SW 1271 (cell line): ENCODE measurements at regions not wholly inside any gene's neighbourhood (a gene's known extent, or its start where the extent isn't known, plus 50 kb on each side); places are given as distances from the start of the nearest gene placed in this dataset.
"Not testable (repeated sequence)": the region's sequence is repeated elsewhere in the genome, so short reads cannot be mapped to it uniquely, and the experiment has no call there.

ENCODE experiments used
- DNase-seq, 2 experiments: peaks; one replicate each; lab custom pipeline; 2025; lab: John Stamatoyannopoulos, UW

DNA sequence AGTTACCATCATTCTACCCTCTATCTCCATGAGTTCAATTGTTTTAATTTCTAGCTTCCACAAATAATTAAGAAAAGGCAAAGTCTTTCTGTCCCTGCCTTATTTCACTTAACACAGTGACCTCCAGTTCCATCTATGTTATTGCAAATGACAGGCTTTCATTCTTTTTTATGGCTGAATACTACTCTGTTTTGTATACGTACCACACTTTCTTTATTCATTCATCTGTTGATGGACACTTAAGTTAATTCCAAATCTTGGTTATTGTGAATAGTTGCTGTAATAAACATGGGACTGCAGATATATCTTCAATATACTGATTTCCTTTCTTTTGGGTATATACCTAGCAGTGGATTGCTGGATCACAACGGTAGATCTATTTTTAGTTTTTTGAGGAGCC lies 314.1 kb downstream of the SV2B start:
- DNase-seq = no peak

GRCh38 chr15:91415258-91415657 lies 315.2 kb downstream of the SV2B start:
- not testable (repeated sequence) for DNase-seq

- no peak for DNase-seq
These were observed 320.6 kb downstream of the SV2B start for GRCh38 chr15:91420689-91421088.

- DNase-seq = no peak
These were observed 322.7 kb downstream of the SV2B start for GRCh38 chr15:91422797-91423196.

DNA sequence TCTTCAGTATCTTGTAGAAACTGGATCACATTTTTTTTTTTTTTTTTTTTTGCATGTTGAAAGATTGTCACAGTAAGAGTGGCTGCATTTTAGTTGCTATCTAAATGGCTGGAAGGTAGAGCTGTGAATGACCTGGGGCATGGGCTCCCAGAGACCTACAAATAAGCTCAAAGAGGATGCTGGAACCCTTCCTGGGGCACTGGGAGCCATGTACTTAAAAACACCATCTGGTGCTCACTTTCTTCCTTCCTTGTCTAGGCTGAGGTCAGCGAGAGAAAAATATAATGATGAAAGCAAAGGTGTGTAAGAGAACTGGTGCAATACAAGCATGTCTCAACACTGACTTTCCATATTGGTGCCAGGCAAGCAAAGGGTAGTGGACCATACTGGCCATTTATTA lies 323.9 kb downstream of the SV2B start:
- DNase-seq = no peak

GRCh38 chr15:91426412-91426811 lies 326.4 kb downstream of the SV2B start:
- no peak for DNase-seq

DNA sequence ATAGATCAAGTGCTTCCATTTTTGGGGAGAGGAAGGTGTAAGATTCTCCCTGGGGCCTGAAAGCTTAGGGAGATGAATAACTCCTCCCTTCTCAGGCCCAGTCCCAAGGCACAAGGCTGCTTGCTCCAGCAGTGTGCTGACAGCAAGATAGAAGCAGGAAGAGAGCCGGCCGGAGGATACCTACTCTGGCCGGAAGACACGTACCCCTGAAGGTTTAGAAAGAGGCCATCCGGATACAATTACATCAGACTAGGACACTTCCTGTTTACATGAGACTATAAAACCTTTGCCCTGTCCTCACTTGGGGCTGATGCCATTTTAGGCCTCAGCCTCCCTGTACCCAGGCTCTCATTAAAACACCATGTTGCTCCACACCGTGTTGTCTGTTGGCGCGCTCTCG lies 329.9 kb downstream of the SV2B start:
- no peak for DNase-seq

GRCh38 chr15:91431041-91431715 lies 331.1 kb downstream of the SV2B start:
- no peak for DNase-seq

DNA sequence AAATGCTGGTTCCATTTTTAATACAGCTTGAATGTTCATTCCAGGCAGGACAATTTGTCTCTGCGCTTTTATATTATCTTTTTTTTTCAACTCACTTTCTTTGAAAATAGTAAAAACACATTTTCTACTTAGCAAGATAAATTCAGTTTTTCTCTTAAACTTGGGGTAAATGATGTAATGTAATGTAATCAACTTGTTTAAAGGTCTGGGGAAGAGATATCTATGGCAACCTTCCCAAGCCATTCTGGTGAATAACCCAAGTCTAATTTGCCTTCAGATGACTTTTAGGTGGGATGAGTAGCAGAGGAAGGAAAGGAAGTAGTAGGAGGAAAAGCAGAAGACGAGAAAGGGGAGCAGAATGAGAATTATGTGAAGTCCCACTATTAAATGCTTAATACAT lies 335.1 kb downstream of the SV2B start:
- DNase-seq = no peak

GRCh38 chr15:91444656-91445055 lies 344.6 kb downstream of the SV2B start:
- no peak for DNase-seq

GRCh38 chr15:91445695-91446228 lies 345.7 kb downstream of the SV2B start:
- no peak for DNase-seq

DNA sequence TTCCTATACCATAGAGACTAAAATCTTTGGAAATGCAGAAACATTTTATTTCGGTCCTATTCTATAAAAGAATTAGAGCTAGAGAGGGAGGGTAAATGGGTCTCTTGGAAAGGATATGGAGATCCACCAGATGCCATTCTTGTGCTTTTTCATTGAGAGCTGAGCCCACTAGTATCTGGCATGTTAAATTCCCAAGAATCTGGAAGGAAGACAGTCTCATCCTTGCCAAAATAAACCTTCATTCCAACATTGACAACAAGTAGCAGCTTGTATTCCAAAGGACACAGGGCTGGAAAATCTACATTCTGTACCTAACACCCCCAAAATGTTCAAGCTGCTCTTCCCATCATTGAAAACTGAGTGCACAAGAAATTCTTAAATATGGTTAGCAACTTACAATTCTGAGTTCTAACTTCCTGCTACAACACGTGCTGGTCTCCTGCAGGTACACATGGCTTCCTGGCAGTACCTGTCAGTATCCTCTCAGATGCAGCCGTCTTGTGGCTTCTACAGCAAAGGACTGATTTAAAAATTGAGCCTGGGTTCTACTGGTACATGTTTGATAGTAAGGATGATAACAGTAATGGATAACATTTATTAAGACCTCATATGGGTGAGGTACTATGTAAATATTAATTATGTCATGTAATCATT lies 348.1 kb downstream of the SV2B start:
- no peak for DNase-seq

- DNase-seq = not testable (repeated sequence)
These were observed 353.3 kb downstream of the SV2B start for GRCh38 chr15:91453376-91453775.

- no peak for DNase-seq
These were observed 356.2 kb downstream of the SV2B start for GRCh38 chr15:91456251-91456718.

DNA sequence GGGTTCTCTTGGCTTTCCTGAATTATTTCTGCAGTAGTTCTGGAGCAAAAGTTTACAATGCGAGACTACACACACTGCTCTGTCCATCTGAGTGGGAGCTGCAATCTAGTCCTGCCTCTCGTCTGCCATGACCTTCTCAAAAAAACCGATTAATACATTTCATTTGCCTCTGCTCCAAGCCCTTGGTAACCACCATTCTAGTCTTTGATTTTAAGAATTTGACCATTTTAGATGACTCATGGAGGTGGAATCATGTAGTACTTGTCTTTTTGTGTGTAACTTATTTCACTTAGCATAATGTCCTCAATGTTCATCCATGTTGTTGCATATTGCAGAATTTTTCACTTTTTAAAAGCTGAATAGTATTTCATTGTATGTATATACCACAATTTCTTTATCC lies 356.9 kb downstream of the SV2B start:
- no peak for DNase-seq

DNA sequence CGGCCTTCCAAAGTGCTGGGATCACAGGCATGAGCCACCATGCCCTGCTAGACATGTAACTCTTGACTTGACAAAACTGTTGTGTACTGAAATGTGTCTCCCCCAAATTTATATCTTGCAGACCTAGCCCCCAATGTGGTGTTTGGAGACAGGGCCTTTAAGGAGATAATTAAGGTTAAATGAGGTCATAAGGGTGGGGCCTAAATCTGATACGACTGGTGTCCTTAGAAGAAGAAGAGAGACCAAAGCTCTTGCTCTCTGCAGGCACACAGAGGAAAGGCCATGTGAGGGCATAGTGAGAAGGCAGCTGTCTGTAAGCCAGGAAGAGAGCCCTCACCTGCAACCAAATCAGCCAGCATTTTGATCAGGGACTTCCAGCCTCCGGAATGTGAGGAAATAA lies 361.3 kb downstream of the SV2B start:
- DNase-seq = no peak

GRCh38 chr15:91465086-91465485 lies 365.0 kb downstream of the SV2B start:
- no peak for DNase-seq

DNA sequence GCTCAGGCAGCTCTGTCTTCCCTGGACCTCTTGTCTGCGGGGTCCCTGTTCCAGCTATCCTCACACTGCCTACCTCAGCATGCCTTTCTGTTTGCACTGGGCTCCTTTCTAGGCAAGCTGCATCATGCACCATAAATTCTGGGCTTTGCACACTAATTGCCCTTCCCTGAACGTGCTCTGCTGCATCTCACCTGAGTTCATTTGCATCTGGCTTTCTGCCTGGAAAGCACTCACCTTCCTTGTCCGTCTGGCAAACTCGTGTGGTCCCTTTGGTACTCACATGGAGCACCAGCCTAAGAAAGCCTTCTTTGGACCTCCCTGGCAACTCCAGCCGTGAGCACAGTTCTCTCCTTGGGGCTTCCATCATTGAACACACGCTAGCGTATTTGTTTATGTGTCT lies 365.6 kb downstream of the SV2B start:
- DNase-seq = no peak

- no peak for DNase-seq
These were observed 369.0 kb downstream of the SV2B start for GRCh38 chr15:91468871-91469580.

- no peak for DNase-seq
These were observed 369.8 kb downstream of the SV2B start for GRCh38 chr15:91469632-91470567.

DNA sequence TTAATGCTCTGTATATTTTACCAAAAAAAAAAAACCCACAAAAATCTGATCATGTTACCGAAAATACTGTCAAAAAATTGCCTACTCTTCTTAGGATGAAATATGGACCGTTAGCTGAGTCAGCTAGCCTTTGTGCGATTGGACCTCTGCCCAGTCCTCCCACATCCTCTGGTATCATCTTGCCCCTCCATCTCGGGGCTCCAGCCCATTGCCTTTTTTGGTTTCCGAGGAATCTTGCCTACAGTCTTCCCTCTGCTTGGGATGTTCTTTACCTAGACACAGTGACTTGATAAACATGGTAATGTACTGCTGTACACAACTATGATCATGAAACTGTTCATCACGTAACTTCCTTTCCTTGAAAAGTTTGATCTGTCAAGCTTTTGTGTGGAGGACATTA lies 371.4 kb downstream of the SV2B start:
- no peak for DNase-seq

GRCh38 chr15:91472316-91472756 lies 372.3 kb downstream of the SV2B start:
- DNase-seq = no peak
